GM21528 (cell line): ENCODE measurements at regions not wholly inside any gene's neighbourhood (a gene's known extent, or its start where the extent isn't known, plus 50 kb on each side); places are given as distances from the start of the nearest gene placed in this dataset.
"Not testable (repeated sequence)": the region's sequence is repeated elsewhere in the genome, so short reads cannot be mapped to it uniquely, and the experiment has no call there.

Experiments used
- ATAC-seq: cut with Tn5 transposase; IDR thresholded peaks from one replicate; pipeline ENCODE4 v1.9.1; 2021; ENCODE audit warnings: mild to moderate bottlenecking, moderate library complexity; ENCODE audit not compliant: unreplicated experiment, low FRiP score

DNA sequence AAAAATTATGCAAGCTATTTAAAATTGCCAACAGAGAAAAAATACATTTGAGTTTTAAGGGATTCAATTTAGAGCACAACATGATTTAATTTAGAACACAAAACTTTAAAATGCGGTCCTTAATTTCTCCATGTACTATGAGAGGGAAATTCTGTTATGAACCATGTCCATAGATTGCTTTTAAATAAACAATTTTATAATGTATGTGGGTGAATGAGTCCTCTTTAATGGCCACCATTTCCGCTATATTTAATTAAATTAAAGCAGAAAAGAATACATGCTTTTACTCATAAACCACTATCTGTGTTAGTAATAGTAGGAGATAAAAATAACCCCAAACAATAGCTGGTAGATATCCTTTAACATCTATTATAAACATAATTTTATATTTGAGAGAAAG, 914.6 kb downstream of the LTN1 start:
- ATAC-seq: no peak

DNA sequence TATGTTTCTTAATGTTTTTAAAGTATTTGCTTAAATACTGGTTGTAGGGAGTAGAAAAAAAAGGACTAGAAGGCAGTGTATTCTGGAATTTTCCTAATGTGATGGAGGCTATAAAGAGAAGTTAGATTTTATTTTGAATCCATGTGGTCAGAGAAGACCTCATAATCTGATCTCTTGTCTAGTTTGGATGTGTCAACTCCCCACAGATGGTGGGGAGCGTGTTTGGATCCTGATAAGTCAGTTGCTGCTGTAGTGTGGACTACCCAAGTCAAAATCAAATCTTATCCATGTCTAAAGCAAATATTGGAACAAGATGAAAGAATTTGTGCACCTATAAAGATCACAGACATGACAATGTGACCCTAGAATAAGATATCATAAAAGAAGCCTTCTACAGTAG, 918.0 kb downstream of the LTN1 start:
- ATAC-seq: no peak

GRCh38 chr21:28072601-28073000, 920.1 kb downstream of the LTN1 start:
- ATAC-seq: no peak

DNA sequence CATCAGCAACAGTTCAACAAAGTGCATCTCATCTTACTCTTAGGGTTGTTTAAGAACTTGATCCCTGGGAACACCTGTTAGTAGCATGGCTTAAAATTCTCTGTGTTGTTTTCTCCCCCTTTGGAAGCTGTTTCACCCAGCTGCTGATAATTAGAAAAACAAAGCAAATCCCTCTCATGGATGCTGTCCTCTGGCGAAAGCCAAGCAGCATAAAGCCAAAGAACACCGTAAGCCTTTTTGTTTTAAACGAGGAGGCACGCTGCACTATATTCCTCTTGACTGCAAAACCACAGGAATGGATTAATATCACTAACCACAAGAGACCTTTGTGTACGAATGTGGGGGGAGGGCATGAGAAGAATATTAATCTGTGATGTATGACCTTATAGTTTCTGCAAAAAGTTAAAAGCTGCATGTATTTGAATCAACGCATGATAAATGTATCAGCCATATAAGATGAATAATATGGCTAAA, 923.2 kb downstream of the LTN1 start:
- no peak for ATAC-seq

DNA sequence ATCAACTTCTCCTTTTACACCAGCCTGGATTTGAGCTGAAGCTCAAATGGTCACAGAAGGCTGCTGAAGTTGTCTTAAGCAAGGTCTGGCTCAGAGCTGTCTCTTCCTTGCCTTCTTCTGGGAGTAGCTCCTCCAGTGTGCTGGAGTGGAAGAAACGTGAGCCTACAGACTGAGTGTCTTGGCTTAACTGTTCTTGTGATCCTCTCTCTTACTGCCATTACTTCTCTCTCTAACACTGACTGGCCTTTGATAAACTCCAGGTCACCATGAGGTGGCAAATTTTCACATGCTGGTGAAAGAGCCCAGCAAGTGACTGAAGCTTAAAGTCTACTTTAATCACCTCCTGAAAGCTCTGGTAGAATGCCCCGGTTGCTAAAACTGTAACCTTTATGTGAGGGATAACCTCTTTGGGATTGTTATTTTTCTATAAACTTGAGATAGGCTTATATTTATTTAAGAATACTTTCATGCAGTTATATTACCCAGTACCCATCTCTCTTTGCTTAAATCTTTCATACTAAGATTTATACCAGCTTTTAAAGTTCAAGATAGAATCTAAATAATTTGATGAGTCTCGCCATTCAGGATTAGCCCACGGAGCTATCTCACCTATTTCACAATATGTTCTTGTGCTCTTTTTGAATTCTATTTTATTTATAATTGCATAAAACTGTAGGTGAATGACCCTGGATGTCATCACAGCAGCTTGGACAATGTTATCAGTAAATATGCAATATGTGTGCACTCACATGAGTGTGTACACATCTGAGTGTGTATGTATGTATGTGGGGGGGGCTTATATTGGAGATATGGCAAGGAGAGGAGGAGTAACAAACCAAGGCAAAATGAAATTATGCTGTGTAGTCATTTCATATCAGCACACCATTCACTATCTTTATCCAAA, 924.0 kb downstream of the LTN1 start:
- ATAC-seq: no peak

DNA sequence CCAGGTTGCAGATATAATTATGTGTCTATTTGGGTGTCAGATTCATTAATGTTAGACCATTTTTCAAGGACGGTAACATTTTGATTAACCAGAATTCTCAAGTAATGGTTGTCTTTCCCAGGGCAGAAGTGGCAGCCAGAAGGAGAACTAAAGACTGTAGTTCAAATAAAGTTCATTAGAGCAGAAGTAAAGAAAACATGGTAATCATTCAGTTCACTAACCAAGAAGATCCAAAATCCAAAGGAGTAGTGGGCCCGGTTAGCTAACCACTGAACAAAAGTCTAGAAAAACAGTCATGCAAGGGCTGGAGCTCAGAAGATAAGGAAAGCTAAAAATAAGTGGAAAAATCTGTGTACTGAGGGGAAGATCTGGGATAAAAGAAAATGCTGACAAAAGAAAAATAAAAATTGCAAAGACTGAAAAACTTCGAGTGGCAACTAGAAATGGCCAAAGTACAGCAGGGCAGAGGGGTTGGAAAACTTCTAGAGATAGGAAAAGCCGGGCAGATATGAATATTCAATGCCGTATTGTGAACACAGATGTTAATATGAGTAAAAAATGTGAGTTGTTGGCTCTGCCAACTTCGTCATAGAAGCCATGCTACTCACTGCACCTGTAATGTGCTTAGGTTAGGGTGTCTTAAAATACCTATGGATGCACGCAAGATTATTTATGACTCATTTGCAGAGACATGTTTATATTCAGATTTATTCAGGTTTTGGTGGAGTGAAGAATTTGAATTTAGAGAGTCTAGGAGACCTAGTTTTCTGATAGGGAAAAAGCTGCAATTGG, 925.9 kb downstream of the LTN1 start:
- ATAC-seq: no peak

DNA sequence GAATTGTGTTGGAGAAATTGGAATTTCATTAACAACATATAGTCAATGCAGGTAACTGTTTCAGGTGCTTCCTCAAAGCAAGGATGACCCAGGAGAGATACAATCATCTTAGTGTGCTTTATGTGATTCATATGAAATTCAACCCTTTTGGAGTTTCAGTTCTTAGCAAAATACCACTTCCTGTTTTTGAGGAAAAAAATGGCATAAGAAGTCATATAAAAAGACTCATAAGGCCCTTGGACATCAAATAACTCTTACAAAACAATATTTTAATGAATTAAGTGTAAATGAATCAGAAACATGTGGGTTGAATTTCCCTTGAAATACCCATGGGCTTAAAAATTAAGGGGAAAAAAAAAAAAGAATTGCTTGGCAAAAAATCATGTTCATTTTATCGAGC, 926.6 kb downstream of the LTN1 start:
- ATAC-seq: no peak

DNA sequence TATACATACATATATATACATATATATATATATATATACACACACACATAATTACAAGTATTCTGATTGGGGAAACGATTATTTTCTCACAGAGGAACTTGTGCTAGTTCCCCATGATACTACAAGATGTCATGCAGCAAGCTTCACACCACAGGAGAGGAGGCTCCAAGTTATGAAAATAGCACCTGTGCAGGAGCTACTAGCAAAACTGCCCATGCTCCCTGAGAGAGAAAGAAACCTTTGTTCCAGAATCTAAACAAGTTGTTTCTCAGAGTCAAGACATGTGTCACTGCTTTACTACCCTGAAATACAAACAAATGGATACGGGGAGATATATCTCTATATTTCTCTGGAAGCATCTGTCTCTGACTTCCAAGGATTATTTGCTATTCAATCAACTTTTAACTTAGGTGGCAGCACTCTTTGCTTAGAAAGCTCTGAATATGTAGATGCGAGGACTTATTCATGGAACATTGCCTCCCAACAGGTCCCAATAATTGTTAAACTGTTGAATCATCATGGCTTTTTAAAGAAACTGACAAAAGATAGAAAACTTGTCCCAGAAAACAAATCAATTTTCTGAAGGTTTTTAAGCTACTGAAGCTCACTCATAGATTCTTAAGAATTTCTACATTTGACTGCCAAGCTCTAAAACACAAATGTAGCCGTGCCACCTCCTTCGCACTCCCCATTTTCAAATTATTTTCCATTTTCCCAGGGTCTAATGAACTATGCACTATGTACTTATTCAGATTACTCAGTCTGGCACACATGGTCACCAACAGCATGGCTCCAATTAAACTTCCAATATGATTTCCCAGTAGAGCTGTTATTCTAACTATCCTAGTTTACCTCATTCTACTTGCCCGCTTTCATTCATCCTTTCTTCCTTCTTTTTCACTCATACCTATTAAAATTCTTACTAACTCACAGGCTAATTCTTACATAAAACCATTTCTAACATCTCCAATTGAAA, 929.1 kb downstream of the LTN1 start:
- ATAC-seq: no peak

DNA sequence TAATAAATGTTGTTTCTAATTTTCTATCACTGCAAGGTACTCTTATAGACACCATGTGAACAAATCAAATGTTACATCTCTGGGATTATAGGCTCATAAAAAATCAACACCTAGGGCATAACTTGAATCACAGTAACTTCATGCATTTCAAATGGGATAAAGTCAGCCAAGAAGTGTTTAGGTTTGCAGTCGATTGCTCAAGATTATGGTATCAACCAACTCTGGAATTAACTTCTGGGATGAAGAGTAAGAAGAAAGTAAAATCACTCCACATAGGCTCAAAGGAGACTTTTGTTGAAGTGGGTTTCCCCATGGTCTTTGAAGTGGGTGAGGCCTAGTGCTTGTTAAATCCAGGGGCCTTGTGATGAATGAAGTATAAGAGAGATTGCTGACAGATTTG, 939.7 kb downstream of the LTN1 start:
- ATAC-seq: not testable (repeated sequence)

DNA sequence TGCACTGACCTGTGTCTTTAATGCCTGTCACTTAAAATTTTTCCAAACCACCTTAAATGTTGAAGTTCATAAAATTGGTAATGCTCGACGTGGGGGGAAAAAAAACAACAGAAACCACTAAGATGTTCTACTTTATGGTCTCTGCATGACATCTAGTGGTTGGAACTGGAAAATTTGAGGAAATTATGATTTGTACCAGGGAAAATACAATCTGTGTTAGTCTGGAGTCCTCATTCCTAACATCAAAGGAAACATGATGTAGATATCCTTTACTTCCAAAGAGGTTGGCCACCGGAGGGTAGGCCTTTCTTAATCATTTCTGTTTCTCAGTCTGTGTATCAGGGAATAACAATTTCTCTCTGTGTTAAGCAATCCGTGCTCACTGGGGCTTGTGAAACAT, 941.0 kb downstream of the LTN1 start:
- ATAC-seq: not testable (repeated sequence)

- not testable (repeated sequence) for ATAC-seq
Measured at GRCh38 chr21:28035692-28036091, 957.0 kb downstream of the LTN1 start.

- not testable (repeated sequence) for ATAC-seq
Measured at GRCh38 chr21:28034916-28035315, 957.8 kb downstream of the LTN1 start.

DNA sequence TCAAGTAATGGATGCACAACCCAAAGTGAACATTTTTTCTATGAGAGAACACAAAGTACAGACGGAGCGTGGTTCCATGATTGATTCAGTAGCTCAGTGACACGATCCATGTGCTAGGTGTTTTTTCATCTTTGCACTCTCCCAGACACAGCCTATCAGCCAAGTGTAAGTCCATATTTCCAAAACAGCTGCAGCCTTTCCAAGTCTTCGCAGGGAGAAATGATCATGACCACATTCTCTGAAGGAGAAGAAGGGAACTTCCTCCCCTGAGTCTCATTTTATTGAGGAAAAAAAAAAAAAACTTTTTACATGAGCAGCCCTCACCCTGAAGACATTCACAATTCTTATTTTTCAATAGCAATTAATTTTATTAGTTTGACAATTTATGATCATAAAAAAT, 958.3 kb downstream of the LTN1 start:
- ATAC-seq: not testable (repeated sequence)

DNA sequence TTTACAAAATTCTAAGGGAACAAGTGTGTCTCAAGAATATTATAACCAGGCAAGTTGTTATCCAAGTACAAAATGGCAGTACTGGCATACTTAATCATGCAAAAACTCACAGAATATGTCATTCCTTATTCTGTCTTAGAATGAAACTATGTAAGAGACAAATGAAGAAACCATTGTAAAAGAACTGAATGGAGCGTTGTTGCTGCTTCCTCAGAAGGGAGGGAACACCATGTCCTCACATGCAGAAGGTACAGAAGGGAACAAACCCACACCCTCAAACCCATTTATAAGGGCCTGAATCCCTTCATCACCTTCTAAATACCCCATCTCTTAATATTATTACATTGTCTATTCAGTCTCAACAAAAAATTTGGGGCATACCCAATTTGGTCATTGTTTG, 960.0 kb downstream of the LTN1 start:
- ATAC-seq: not testable (repeated sequence)

GRCh38 chr21:28031066-28031465, 961.6 kb downstream of the LTN1 start:
- not testable (repeated sequence) for ATAC-seq

GRCh38 chr21:28025111-28025510, 967.6 kb downstream of the LTN1 start:
- ATAC-seq: no peak

- no peak for ATAC-seq
Measured at GRCh38 chr21:28018741-28019669, 973.7 kb downstream of the LTN1 start.

DNA sequence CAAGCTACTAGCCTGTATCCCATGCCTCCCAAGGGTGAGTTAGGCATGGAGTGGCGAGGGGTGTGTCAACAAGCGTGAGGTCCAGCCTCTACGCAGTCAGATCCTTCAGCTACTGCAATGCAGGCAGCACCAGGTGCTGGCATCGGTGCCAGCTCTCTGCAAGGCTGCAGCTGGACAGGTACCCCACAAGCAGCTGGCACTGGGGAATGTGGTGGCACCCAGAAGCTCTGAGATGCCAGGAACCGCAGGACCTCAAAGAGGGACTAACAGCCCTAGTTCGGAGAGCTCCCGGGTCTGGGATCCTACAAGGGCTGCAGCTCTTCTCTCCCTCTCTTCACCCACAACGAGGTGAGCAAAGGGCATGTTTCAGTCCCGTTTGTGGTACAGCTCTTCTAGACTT, 974.5 kb downstream of the LTN1 start:
- no peak for ATAC-seq

- ATAC-seq: no peak
Measured at GRCh38 chr21:28016571-28016970, 976.1 kb downstream of the LTN1 start.
